Activated naive CD4-positive, alpha-beta T cell treated with Interleukin-2 at 50 U/mL for 16 hours (primary cell): ENCODE measurements at regions not wholly inside any gene's neighbourhood (a gene's known extent, or its start where the extent isn't known, plus 50 kb on each side); places are given as distances from the start of the nearest gene placed in this dataset.

Experiments used
- DNase-seq: peaks from one replicate; pipeline ENCODE4 v3.0.0-alpha.2; 2020

- no peak for DNase-seq
Observed at GRCh38 chr9:129397335-129397734, 219.3 kb upstream of the IER5L start.

DNA sequence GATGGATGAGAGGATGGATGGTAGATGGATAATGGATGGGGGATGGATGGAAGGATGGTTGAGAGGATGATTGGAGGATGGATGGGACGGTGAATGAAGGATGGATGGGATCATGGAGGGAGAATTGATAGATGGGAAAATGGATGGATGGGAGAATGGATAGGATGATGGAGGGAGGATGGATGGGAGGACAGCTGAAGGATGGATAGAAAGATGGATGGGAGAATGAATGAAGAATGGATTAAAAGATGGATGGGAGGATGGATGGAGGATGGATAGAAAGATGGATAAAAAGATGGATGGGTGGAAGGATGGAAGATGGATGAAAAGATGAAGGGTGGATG, 218.3 kb upstream of the IER5L start:
- no peak for DNase-seq

DNA sequence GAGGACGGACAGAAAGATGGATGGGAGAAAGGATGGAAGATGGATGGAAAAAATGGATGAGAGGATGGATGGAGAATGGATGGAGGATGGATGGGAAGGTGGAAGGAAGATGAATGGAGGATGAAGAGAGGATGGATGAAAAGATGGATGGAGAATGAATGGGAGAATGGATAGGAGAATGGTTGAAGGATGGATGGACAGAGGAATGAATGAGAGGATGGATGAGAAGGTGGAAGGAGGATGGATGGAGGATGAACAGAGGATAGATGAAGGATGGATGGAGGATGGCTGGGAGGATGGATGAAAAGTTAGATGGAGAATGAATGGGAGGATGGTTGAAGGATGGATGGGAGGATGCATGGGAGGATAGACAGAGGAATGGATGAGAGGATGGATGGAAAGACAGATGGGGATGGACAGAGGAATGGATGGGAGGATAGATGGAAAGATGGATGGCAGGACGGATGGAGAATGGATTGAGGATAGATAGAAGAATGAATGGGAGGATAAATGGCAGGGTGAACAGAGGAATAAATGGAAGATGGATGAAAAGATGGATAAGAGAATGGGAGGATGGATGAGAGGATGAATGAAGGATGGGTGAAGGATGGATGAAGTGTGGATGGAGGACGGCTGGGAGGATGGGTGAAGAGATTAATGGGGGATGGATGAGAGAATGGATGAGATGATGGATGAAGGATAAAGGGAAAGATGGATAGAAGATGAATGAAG, 217.7 kb upstream of the IER5L start:
- DNase-seq: no peak

DNA sequence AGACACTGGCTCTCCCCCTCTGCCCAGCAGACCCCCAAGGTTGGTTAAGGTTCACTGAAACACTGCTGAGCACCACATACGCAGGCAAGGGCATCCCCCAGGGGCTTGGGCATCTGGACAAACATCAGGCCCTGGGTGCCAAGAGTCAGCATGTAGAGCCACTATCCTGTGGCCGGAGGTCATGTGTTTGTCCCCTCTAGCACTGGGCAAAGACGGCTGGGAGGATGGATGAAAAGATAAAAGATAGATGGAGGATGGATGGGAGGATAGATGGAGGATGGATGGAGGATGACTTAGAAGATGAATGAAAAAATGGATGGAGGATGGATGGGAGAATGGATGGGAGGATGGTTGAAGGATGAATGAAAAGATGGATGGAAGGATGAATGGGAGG, 216.8 kb upstream of the IER5L start:
- DNase-seq: no peak

- DNase-seq: no peak
Observed at GRCh38 chr9:129394061-129394885, 216.2 kb upstream of the IER5L start.

DNA sequence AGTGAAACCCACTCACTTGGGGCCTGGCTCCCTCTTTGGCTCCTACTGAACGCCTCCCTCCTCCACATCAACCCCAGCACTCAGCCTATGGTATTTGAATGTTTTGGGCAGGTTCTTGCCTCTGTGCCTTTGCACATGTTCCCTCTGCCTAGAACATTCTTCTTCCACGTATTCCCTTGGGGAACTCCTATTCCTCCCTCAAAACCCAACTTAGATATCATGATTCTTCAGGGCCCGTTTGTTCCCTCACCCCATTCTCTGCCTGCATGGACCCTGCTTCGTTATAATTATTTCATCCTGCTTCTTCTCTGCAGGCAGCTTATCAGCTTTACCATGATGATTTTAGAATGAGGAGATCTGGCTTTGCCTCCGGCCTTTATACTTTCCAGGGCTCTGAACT, 215.0 kb upstream of the IER5L start:
- DNase-seq: no peak

GRCh38 chr9:129392093-129392541, 214.1 kb upstream of the IER5L start:
- no peak for DNase-seq

DNA sequence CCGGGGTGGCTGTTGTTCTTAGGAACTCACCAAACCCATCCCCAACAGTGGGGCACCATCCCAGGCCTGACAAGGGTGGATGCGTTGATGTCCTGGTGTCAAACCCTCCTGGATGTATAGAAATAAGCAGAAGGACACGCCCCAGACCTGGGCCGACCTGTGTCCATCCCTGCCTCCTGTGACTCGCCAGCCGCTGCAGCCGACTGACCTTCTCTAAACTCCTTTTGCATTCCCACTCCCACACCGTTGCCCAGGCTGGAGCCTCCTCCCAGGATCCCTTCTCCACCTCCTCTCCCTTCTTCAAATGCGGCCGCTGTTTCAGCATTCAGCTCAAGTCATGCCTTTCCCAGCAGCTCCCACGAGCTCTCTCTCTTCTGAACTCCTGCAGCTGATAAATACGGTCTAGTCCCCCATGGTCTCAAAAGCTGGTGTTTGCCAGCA, 213.2 kb upstream of the IER5L start:
- no peak for DNase-seq

GRCh38 chr9:129390541-129390940, 212.5 kb upstream of the IER5L start:
- DNase-seq: no peak

DNA sequence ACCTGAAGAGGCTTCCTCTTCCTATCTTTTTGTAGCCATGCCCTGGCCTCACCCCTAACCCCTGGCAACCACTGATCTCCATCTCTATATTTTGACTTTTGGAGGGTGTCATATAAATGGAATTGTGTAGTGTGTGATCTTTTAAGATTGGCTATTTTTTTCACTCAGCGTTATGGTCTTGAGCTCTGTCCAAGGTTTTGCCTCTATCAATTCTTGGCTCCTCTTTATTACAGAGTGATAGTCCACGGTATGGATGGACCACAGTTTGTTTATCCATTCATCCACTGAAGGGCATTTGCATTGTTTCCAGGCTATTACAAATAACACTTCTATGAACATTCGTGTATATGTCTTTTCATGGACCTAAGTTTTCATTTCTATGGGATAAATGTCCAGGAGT, 209.8 kb upstream of the IER5L start:
- no peak for DNase-seq

- DNase-seq: no peak
Observed at GRCh38 chr9:129386812-129387177, 208.7 kb upstream of the IER5L start.

GRCh38 chr9:129385211-129385934, 207.3 kb upstream of the IER5L start:
- no peak for DNase-seq

- DNase-seq: no peak
Observed at GRCh38 chr9:129384491-129385210, 206.6 kb upstream of the IER5L start.

DNA sequence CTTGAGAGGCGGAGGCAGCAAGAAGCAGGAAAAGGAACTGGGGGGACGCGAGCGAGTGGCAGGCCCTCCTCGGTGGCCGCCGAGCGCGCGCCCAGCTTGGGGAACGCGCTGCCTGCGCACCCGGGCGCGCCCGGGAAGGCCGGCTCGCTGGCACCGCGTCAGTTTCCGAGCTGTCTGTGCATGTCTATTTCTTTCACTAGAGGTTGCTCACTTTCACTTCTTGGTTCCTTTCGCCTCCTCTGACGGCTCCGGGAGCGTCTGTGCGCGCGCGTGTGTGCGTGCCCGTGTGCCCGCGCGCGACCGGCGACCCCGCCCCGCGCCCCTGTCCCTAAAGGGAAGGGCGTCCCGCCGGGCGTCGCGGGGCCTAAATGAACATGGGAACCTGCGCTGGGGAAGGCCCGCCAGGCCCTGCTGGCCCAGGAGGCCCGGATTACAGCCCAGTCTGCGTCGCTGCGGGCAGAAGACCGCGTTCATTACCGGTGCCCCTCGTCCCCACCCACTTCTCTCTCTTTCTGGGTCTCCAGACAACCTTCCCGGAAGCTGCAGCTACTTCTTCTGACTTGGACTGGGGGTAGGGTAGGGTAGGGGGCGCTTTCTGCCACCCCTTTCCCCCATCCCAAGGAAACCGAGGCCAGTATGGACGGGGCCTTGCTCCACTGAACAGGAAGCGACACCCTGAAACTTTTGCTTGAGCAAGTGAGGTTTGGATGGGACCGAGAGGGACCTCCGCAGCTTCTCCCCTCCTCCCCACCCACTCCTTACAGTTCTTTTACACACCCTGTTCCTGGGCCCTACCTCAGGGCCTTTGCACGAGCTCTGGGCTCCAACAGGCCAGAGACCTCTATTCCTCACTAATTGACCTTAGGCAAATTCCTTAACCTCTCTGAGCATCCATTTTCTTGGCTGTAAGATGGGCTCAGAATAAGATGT, 205.8 kb upstream of the IER5L start:
- peak; percentile 63 for DNase-seq

DNA sequence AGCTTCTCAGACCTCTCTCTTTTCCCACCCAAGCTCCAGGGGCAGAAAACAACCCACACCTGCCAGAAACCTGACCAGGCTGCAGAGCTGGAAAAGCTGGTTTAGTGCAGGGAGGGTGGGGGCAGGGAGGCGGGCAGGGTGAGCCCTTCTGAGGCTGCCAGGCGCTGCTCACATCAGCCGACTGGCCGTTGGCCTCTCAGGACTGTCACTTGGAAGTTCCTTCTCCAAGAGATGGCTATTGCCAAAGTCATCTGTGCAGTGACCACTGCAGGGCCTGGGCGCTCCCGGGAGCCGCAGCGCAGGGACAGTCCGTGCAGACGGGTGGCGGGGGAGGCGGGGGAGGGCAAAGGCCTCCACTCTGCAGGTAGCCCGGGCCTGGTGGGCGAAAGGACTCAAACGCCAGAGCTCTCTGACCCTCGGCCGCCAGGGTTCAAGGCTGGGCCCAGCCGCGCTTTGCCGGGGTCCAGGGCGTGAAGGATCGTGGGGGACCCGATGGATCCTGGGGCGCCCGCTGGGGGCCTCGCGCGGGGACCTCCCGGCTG, 205.0 kb upstream of the IER5L start:
- DNase-seq: no peak

DNA sequence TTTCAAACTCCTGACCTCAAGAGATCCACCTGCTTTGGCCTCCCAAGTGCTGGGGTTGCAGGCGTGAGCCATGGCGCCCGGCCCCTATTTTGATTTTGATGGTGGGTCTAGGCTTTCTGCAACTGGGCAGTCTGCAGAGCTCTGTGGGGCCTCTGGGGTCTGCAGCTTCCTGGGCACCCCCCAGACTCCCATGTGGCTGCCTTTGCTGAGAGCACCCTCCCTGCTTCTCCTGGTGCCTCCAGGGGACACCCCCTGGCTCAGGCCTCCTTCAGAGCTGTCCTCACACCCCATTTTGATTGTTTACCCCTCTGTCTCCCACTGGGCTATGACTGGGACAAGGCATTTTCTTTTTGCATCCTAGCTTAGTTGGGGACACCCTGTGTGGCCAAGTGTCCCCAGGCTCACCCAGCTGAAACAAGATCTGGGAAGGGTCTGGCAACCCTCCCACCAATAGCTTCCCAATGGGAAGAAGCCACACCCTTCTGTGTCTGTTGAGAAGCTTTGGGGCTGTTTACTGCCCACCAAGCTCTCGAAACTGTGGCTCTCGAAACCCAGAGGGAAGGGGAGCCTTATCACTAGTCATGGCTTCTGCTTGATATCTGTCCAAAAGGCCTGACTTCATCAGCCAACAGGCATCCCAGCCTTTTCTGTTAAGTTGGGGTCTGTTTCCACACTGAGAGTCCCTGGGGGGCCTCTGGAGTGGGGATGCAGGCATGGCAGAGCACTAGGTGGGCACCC, 204.4 kb upstream of the IER5L start:
- no peak for DNase-seq

DNA sequence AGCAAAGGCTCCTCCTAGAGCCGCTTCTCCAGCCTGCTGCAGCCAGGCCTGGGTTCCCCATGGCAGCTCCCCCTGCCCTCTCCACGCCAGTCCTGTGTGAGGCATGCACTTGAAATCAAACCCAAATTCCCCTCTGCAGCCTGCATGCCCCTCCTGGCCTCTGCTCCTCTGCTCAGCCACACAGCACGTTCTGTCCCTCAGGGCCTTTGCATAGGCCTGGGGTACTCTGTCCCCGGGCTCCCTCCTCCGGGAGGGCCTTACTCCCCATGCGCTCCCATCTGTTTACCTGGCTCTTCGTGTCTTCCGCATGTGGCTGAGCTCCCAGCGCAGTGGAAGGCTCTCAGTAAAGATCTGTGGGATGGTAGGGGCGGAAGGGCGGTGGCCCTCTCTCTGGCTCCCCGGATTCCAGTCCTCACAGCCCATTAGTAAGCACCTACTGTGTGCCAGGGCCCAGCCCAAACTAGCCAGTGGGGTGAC, 203.5 kb upstream of the IER5L start:
- no peak for DNase-seq

- no peak for DNase-seq
Observed at GRCh38 chr9:129380961-129381401, 202.9 kb upstream of the IER5L start.

DNA sequence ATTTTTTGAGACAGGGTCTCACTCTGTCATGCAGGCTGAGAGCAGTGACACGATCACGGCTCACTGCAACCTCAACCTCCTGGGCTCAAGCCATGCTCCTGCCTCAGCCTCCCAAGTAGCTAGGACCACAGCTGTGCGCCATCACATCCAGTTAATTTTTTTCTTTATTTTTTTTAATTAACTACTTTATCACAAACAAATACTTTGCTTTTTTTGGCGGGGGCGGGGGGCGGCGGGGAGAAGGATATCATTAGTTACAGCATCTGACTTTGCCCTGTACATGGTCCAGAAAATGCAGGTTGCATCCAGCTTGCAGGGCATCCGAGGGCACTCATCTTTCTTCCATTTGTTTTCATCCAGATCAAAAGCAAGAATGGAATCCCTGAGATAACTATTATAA, 201.8 kb upstream of the IER5L start:
- DNase-seq: no peak

- DNase-seq: no peak
Observed at GRCh38 chr9:129379181-129379836, 201.2 kb upstream of the IER5L start.
